MG63 (cell line): ENCODE measurements at regions not wholly inside any gene's neighbourhood (a gene's known extent, or its start where the extent isn't known, plus 50 kb on each side); places are given as distances from the start of the nearest gene placed in this dataset.
"Not testable (repeated sequence)": the region's sequence is repeated elsewhere in the genome, so short reads cannot be mapped to it uniquely, and the experiment has no call there.

ENCODE experiments used
- DNase-seq: peaks from one replicate; pipeline ENCODE4 v3.0.0-alpha.2; 2020
- H3K27me3 ChIP-seq: fragments of 250-450 bp; sonication (Bioruptor Pico); 2 replicates; pipeline ENCODE4 v1.5.1; 2020; ENCODE audit warnings: mild to moderate bottlenecking, moderate library complexity
- H3K36me3 ChIP-seq: fragments of 250-450 bp; sonication (Bioruptor Pico); 2 replicates; pipeline ENCODE4 v1.5.1; 2020; ENCODE audit warnings: mild to moderate bottlenecking, moderate library complexity
- H3K4me3 ChIP-seq: fragments of 250-450 bp; sonication (Bioruptor Pico); 2 replicates; pipeline ENCODE4 v1.5.1; 2020; ENCODE audit warnings: mild to moderate bottlenecking, moderate library complexity
- H3K9me3 ChIP-seq: fragments of 250-450 bp; sonication (Bioruptor Pico); 2 replicates; pipeline ENCODE4 v1.5.1; 2020; ENCODE audit warnings: mild to moderate bottlenecking, moderate library complexity

- no peaks in the 10 kb centered on the region for H3K27me3 ChIP-seq
- no peaks in the 10 kb centered on the region for H3K36me3 ChIP-seq
- H3K4me3 ChIP-seq = no peak overlapping the region
- no peaks in the 10 kb centered on the region for H3K9me3 ChIP-seq
- DNase-seq = no peak
Measured at GRCh38 chr4:174404677-174405076, 117.6 kb downstream of the HPGD start.

DNA sequence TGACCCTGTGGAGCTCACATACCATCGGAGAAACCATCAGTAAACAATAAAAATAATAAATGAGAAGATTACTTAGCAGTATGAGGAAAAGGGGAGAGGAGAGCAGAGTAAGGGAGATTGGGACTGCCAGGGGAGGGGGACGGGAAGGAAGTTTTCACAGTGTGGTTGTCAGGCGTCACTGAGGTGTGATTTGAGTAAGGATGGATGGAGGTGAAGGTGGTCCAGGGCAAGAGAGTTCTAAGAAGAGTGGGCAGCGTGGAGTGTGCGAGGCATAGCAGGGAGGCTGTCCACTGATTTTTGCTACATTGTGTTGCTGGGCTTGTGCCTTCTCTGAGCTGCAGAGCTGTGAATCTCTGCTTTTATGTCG lies 119.1 kb downstream of the HPGD start:
- Histone ChIP-seq H3K27me3 (no peaks in the 10 kb centered on the region), H3K4me3 (no peak overlapping the region), H3K36me3 (no peaks in the 10 kb centered on the region), H3K9me3 (no peaks in the 10 kb centered on the region)
- DNase-seq = no peak

GRCh38 chr4:174402470-174403176 lies 118.9 kb downstream of the CEP44 start:
- Histone ChIP-seq H3K27me3 (no peaks in the 10 kb centered on the region), H3K9me3 (no peaks in the 10 kb centered on the region), H3K36me3 (no peaks in the 10 kb centered on the region), H3K4me3 (no peak overlapping the region)
- no peak for DNase-seq

- H3K27me3 ChIP-seq = no peaks in the 10 kb centered on the region
- H3K36me3 ChIP-seq = no peaks in the 10 kb centered on the region
- no peak for DNase-seq
- no peak overlapping the region for H3K4me3 ChIP-seq
- H3K9me3 ChIP-seq = no peaks in the 10 kb centered on the region
Measured at GRCh38 chr4:174401471-174402130, 117.9 kb downstream of the CEP44 start.

DNA sequence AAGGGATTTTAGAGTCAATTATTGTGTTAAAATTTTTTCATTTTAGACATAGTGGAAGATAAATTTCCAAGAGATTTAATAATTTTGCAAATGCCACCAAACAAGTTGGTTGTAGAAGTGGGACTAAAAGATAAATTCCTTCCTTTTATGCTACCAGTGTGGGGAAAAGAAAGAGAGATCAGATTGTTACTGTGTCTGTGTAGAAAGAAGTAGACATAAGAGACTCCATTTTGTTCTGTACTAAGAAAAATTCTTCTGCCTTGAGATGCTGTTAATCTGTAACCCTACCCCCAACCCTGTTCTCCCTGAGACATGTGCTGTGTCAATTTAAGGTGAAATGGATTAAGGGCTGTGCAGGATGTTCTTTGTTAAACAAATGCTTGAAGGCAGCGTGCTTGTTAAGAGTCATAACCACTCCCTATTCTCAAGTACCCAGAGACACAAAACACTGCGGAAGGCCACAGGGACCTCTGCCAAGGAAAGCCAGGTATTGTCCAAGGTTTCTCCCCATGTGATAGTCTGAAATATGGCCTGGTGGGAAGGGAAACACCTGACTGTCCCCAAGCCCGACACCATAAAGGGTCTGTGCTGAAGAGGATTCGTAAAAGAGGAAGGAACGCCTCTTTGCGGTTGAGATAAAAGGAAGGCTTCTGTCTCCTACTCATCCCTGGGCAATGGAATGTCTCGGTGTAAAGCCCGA lies 117.0 kb downstream of the CEP44 start:
- not testable (repeated sequence) for H3K36me3 ChIP-seq, H3K27me3 ChIP-seq, H3K4me3 ChIP-seq, H3K9me3 ChIP-seq, DNase-seq

- DNase-seq = no peak
Measured at GRCh38 chr4:174398728-174399127, 115.0 kb downstream of the CEP44 start.

GRCh38 chr4:174397366-174398155 lies 113.8 kb downstream of the CEP44 start:
- Histone ChIP-seq H3K36me3 (no peaks in the 10 kb centered on the region), H3K27me3 (no peaks in the 10 kb centered on the region), H3K4me3 (no peak overlapping the region), H3K9me3 (no peaks in the 10 kb centered on the region)
- no peak for DNase-seq

More at GRCh38 chr4:174398728-174399127, 115.0 kb downstream of the CEP44 start:
- Histone ChIP-seq H3K27me3 (no peaks in the 10 kb centered on the region), H3K9me3 (no peaks in the 10 kb centered on the region), H3K4me3 (no peak overlapping the region), H3K36me3 (no peaks in the 10 kb centered on the region)

DNA sequence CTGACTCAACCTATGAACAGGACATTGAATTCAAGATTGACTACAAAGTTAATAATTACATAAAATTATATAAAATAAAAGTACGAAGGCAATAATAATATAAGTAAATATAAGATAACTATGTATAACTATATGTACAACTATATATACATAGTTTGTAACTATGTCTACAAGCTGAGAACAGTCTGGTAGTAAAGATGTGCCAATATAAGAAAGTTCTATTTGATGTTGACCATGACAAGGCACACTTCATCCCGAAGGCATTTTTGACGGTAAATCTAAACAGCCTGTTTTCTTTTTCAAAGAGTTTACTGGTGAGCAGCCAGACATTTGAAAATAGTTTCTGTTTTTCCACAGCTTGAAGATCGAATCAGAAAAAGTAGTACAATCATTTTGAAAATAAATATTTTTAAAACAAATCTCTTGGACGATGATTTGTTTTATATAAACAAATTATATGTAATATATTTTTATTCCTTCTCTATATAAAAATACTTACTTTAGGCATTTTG lies 112.9 kb downstream of the CEP44 start:
- no peak for DNase-seq

GRCh38 chr4:174394915-174395314 lies 111.2 kb downstream of the CEP44 start:
- no peak overlapping the region for H3K4me3 ChIP-seq
- DNase-seq = no peak

More for the DNA sequence above, 112.9 kb downstream of the CEP44 start:
- Histone ChIP-seq H3K4me3 (no peak overlapping the region), H3K27me3 (no peaks in the 10 kb centered on the region), H3K36me3 (no peaks in the 10 kb centered on the region), H3K9me3 (no peaks in the 10 kb centered on the region)

DNA sequence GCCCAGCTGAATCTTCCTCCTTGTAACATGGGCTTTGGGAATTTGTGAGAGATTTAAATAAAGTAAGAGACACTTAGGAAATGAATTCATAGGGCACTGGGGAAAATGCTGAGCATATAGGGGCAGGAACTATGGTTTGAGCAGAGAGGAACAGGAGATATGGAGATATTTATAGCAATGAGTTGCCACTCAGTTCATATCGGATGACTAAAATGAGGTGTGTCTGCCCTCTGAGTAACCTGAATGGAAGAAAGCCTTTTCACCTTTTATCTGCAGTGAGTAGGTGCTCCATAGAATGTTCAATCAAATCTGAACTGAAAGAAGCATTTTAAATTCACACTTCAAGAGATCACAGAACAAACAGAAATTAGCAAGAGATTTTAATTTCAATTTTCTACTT lies 105.7 kb downstream of the CEP44 start:
- no peak for DNase-seq
- Histone ChIP-seq H3K27me3 (no peaks in the 10 kb centered on the region), H3K9me3 (no peaks in the 10 kb centered on the region), H3K36me3 (no peaks in the 10 kb centered on the region), H3K4me3 (no peak overlapping the region)

More at GRCh38 chr4:174394915-174395314, 111.2 kb downstream of the CEP44 start:
- Histone ChIP-seq H3K9me3 (no peaks in the 10 kb centered on the region), H3K36me3 (no peaks in the 10 kb centered on the region), H3K27me3 (no peaks in the 10 kb centered on the region)

DNA sequence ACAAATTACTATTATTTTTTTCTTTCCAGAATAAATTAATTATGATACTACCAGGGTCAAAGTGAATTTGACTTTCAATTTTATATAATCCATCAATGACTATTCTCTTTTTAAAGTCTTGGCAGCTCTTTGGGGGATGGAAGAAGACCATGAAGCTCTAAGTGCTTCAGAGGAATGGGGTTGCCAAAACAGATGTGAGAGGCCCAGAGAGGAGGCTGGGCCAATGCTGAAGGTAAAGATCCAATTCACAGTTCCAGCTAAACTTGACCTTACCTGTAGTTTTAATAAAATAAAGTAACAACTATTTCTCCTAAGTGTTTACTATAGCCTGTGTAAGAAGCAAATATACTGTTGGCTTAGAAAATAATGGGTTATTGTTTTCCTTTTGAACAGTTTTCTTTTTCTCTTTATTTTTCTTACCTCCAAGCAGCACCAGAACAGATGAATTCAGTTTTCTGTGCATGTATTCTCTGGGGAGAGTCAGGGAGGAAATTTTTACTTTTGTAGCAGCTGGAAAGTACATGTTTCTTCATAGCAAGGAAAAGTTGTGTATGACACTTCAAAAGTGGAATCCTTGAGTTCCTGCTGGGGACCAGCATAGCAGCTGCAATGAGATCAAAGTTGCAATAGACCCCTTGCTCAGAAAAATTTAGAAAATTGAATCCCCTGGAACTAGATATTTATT lies 104.9 kb downstream of the CEP44 start:
- Histone ChIP-seq H3K9me3 (no peaks in the 10 kb centered on the region), H3K27me3 (no peaks in the 10 kb centered on the region), H3K36me3 (no peaks in the 10 kb centered on the region), H3K4me3 (no peak overlapping the region)
- no peak for DNase-seq

GRCh38 chr4:174387721-174388120 lies 104.0 kb downstream of the CEP44 start:
- Histone ChIP-seq H3K9me3 (no peaks in the 10 kb centered on the region), H3K27me3 (no peaks in the 10 kb centered on the region), H3K36me3 (no peaks in the 10 kb centered on the region), H3K4me3 (no peak overlapping the region)
- DNase-seq = no peak

DNA sequence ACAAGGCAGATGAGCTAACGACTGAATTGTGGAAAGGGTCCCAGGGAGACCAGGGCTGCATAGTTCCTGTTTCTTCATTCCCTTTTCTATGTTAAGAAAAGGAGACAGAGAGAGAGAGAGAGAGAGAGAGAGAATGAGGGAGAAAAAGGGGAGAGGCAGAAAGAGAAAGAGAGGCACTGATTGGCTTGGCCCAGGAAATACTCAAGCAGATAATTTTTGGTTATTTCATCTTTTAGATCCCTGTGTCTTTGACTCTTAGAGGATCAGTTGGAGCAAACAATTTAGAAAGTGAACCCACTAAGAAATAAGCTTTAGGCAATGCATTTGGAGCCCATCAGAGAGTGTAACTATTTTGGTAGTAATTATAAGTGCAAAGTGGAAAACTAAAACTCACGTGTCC lies 103.4 kb downstream of the CEP44 start:
- Histone ChIP-seq H3K36me3 (no peaks in the 10 kb centered on the region), H3K27me3 (no peaks in the 10 kb centered on the region), H3K4me3 (no peak overlapping the region), H3K9me3 (no peaks in the 10 kb centered on the region)
- DNase-seq = no peak

DNA sequence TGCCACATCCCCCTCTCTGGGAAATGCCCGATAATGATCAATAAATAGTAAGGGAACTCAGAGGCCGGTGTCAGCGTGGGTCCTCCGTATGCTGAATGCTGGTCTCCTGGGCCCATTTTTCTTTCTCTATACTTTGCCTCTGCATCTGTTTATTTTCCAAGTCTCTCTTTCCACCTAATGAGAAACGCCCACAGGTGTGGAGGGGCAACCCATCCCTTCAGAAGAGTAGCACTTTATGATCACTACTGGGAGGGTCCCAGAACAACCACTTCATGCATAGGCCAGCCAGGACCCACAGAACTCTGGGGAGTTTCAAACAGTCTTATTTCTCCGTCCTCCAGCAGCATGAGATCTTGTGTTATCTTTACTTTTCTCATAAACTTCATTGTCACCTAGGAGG lies 100.1 kb downstream of the CEP44 start:
- no peaks in the 10 kb centered on the region for H3K9me3 ChIP-seq
- no peak overlapping the region for H3K4me3 ChIP-seq
- no peaks in the 10 kb centered on the region for H3K27me3 ChIP-seq
- no peak for DNase-seq
- H3K36me3 ChIP-seq = no peaks in the 10 kb centered on the region

DNA sequence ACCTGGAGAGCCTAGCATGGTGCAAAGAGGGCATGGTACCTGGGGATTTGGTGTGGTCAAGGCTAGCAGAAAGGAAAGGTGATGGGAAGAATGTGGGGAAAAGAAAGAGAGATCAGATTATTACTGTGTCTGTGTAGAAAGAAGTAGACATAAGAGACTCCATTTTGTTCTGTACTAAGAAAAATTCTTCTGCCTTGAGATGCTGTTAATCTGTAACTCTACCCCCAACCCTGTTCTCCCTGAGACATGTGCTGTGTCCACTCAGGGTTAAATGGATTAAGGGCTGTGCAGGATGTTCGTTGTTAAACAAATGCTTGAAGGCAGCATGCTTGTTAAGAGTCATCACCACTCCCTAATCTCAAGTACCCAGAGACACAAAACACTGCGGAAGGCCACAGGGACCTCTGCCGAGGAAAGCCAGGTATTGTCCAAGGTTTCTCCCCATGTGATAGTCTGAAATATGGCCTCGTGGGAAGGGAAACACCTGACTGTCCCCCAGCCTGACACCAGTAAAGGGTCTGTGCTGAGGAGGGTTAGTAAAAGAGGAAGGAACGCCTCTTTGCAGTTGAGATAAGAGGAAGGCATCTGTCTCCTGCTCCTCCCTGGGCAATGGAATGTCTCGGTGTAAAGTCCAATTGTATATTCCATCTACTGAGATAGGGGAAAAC lies 99.4 kb downstream of the CEP44 start:
- not testable (repeated sequence) for H3K9me3 ChIP-seq, H3K36me3 ChIP-seq, DNase-seq, H3K27me3 ChIP-seq, H3K4me3 ChIP-seq
